GM12874 (cell line): ENCODE measurements at regions not wholly inside any gene's neighbourhood (a gene's known extent, or its start where the extent isn't known, plus 50 kb on each side); places are given as distances from the start of the nearest gene placed in this dataset.

ENCODE experiments used
- CTCF ChIP-seq: IDR thresholded peaks from 2 replicates; pipeline ENCODE4 v1.5.1; 2011; ENCODE audit warnings: low read depth, mild to moderate bottlenecking, control low read depth, low read length, moderate library complexity; ENCODE audit not compliant: insufficient read depth

GRCh38 chr7:19920166-19920565 is 146.7 kb upstream of the TMEM196 start:
- TF ChIP-seq CTCF: no peak

DNA sequence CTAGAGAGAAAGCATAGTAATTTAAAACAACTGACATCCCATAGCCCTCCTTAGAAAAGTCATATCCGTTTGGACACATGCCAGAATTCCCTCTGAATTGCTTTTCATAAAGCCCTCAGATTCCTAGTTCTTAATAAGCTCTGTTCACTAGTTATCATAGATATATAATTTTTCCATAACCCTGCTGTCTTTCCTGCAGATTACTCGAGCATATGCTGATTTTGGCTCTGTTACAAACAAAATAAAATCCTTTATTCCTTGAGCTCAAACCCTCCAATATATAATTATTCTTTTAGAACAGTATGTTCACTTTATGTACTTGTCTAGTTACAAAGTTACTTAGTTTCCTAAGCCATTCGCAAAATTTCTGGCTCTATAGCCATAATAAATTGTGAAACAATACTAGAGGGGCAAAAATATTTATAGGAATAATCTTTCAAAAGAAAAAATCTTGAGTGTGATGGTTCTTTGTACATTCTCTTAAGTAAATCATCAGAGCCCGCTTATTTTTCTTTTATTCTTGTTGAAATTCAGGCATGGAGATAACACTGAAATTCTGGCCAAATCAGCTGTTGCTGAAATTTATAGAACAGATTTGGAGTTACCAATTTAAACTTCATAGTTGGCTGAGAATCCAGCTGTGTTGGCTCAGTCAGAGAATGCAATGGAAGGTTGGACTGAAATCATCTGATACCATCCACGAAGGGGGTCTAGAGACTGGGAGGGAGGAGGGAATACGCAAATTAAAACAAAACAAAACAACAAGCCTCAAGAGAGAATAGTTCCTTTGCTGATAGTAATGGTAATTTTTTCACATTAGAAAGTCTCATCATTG is 146.1 kb upstream of the TMEM196 start:
- no peak for TF ChIP-seq CTCF

GRCh38 chr7:19916046-19916445 is 142.6 kb upstream of the TMEM196 start:
- TF ChIP-seq CTCF: no peak

DNA sequence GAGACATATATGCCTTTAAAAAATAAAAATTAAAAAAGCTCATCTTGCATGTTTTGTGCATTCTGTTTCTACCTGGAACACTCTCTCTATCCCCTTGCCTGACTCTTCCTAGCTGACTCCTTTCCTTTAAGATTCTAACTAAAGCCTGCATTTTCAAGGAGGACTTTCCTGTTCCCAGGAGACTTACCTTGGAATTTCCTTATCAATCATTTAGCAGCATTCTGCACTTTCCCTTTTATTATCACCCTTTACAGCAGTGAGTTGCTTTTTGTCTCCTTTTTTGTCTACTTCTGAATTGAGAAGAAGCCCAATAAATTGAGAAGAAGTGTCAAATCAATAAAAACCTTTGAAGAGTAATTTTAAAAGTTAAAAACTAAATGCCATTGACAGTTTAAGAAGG is 142.2 kb upstream of the TMEM196 start:
- TF ChIP-seq CTCF: no peak

GRCh38 chr7:19914866-19915265 is 141.4 kb upstream of the TMEM196 start:
- TF ChIP-seq CTCF: no peak

DNA sequence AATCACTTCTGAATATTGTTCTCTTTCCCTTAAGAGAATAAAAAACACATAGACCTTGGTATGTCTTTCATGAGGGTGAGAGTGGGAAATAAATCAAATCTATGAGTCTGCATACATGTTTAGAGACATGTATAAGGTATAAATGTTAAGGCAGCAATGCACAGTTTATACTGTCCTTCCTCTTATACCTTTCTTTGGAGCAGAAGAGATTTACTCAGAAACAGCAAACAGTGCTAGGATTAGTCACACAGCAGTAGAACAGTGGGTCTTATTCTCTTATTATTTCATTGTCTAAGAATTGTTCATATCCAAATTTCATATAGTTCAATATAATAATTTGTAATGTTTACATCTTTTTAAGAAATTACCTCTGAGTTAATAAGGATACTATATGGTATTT is 126.7 kb upstream of the TMEM196 start:
- no peak for TF ChIP-seq CTCF

- TF ChIP-seq CTCF: no peak
These were observed 126.1 kb upstream of the TMEM196 start for GRCh38 chr7:19899529-19899928.
